DND-41 (cell line): ENCODE measurements at regions not wholly inside any gene's neighbourhood (a gene's known extent, or its start where the extent isn't known, plus 50 kb on each side); places are given as distances from the start of the nearest gene placed in this dataset.

Experiments
- ATAC-seq: fragments of 200-7000 bp; cut with Tn5 transposase; 3 replicates; pipeline ENCODE4 v1.9.1; 2021; ENCODE audit warnings: low read depth; ENCODE audit not compliant: insufficient read depth
- DNase-seq: peaks from one replicate; pipeline ENCODE4 v3.0.0-alpha.2; 2020
- H2AFZ ChIP-seq: 2 replicates; pipeline ENCODE4 v1.6.0; 2012; ENCODE audit warnings: low read depth, low read length
- H3K27ac ChIP-seq: 2 replicates; pipeline ENCODE4 v1.5.1; 2012; ENCODE audit warnings: low read length, inconsistent platforms
- H3K27me3 ChIP-seq: fragments of 200-600 bp; sonication (generic); 2 replicates; pipeline ENCODE4 v1.6.0; 2012; ENCODE audit warnings: low read length, mild to moderate bottlenecking, inconsistent platforms; ENCODE audit not compliant: insufficient read depth, poor library complexity
- H3K36me3 ChIP-seq: 2 replicates; pipeline ENCODE4 v1.5.1; 2012; ENCODE audit warnings: low read length, inconsistent platforms; ENCODE audit not compliant: insufficient read depth
- H3K4me1 ChIP-seq: 2 replicates; pipeline ENCODE4 v1.5.1; 2012; ENCODE audit warnings: mild to moderate bottlenecking, low read length; ENCODE audit not compliant: insufficient read depth
- H3K4me2 ChIP-seq: 2 replicates; pipeline ENCODE4 v1.6.0; 2012; ENCODE audit warnings: mild to moderate bottlenecking, moderate library complexity, low read length, inconsistent platforms; ENCODE audit not compliant: insufficient read depth
- H3K4me3 ChIP-seq, 2 experiments: fragments of 200-600 bp in 1 of 2; shearing (Covaris generic) in 1 of 2; 2 replicates each; pipeline ENCODE4 v1.5.1; 2012 to 2016; ENCODE audit warnings: inconsistent platforms in 2 of 2, low read length in 2 of 2, mild to moderate bottlenecking in 2 of 2, low read depth in 1 of 2, moderate library complexity in 1 of 2
- H3K79me2 ChIP-seq: 2 replicates; pipeline ENCODE4 v1.6.0; 2012; ENCODE audit warnings: low read length, inconsistent platforms; ENCODE audit not compliant: insufficient read depth
- H3K9ac ChIP-seq: 2 replicates; pipeline ENCODE4 v1.6.0; 2012; ENCODE audit warnings: low read depth, mild to moderate bottlenecking, inconsistent platforms, low read length, moderate library complexity
- H3K9me3 ChIP-seq: 2 replicates; pipeline ENCODE4 v1.5.1; 2012; ENCODE audit warnings: low read length, moderate library complexity, mild to moderate bottlenecking, inconsistent platforms; ENCODE audit not compliant: insufficient read depth, severe bottlenecking
- H4K20me1 ChIP-seq: 2 replicates; pipeline ENCODE4 v1.6.0; 2012; ENCODE audit warnings: low read length; ENCODE audit not compliant: insufficient read depth
- CTCF ChIP-seq: IDR thresholded peaks from 2 replicates; pipeline ENCODE4 v1.5.1; 2012; ENCODE audit warnings: borderline replicate concordance, low read length, moderate library complexity, mild to moderate bottlenecking; ENCODE audit not compliant: poor library complexity, severe bottlenecking; ENCODE audit errors: extremely low read depth
- EZH2 ChIP-seq: IDR thresholded peaks from 3 replicates; pipeline ENCODE4 v1.6.1; 2012; ENCODE audit warnings: borderline replicate concordance, low read depth, mild to moderate bottlenecking, moderate library complexity, low read length, inconsistent platforms; ENCODE audit not compliant: severe bottlenecking

DNA sequence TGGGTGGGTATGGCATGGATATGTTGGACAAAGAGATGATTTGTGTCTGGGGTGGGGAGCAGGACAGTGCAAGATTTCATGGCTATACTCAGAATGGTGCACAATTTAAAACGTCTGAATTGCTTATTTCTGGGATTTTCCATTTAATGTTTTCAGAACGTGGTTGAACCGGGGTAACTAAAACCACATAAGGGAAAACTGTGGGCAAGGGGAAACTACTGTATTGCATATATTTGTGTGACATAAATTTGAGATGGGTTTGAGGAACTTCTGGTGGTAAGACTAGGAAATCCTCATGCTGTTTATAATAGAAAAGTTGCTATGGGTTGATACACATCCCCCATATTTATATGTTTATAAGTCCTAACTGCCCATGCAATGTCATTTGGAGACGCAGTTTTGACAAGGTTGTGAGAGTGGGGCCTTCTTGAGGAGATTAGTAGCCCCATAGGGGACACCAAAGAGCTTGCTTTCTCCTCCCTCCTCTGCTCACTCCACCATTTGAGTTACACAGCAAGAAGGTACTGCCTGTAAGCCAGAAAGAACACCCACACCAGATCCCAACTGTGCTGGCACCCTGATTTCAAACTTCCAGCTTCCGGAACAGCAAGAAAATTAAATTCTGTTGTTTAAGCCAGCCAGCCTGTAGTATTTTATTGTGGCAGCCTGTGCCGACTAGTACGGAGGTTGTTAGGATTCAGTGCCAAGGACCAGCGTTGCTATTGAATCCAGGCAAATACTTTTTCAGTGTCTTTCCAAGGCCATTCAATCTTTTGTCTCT, 2118.9 kb downstream of the MAT2B start:
- H3K4me3 ChIP-seq, result no peak overlapping the region
- no peaks in the 10 kb centered on the region for H3K27me3 ChIP-seq
- ATAC-seq, result no peak
- no peaks in the 10 kb centered on the region for H3K36me3 ChIP-seq
- no peak for TF ChIP-seq CTCF
- TF ChIP-seq EZH2, result no peak
- H3K9me3 ChIP-seq, result peaks cover 3% of the 10 kb centered on the region
- no peak overlapping the region for H2AFZ ChIP-seq
- H3K9ac ChIP-seq, result no peak overlapping the region
- peaks cover 8% of the 10 kb centered on the region for H3K4me1 ChIP-seq
- no peak overlapping the region for H3K27ac ChIP-seq
- no peak overlapping the region for H3K4me2 ChIP-seq
- no peak for DNase-seq
- no peaks in the 10 kb centered on the region for H4K20me1 ChIP-seq
- H3K79me2 ChIP-seq, result no peaks in the 10 kb centered on the region

DNA sequence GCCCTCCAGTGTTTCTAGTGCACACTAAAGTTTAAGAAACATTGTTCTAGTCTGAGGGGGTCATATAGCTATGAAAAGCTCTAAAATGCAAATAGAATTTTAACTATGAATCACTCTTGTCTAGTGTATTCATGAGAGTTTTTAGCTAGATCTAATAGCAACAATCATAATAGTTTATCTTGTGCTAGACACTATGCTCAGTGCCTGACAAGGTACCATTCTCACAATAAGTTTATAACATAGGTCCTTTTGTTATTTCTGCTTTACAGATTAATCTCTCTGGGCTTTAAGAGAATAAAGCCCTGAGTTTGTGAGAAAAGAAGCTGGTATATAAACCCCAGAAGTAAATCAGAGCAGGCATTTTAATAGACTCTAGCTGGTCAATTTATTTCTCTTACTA, 2120.7 kb downstream of the MAT2B start:
- Histone ChIP-seq H3K36me3 (no peaks in the 10 kb centered on the region), H3K4me2 (no peak overlapping the region), H3K9ac (no peak overlapping the region), H3K9me3 (no peaks in the 10 kb centered on the region), H3K4me1 (peaks cover 18% of the 10 kb centered on the region), H3K79me2 (no peaks in the 10 kb centered on the region), H2AFZ (no peak overlapping the region), H3K27ac (no peak overlapping the region), H3K27me3 (no peaks in the 10 kb centered on the region), H4K20me1 (no peaks in the 10 kb centered on the region), H3K4me3 (no peak overlapping the region)
- TF ChIP-seq EZH2 (no peak), CTCF (no peak)
- DNase-seq, result no peak
- no peak for ATAC-seq

GRCh38 chr5:165627548-165628170, 2122.2 kb downstream of the MAT2B start:
- TF ChIP-seq CTCF (no peak), EZH2 (no peak)
- no peak overlapping the region for H3K9ac ChIP-seq
- no peaks in the 10 kb centered on the region for H3K27me3 ChIP-seq
- H4K20me1 ChIP-seq, result no peaks in the 10 kb centered on the region
- no peak overlapping the region for H3K4me3 ChIP-seq
- no peak overlapping the region for H2AFZ ChIP-seq
- peaks cover 18% of the 10 kb centered on the region for H3K4me1 ChIP-seq
- no peaks in the 10 kb centered on the region for H3K9me3 ChIP-seq
- H3K4me2 ChIP-seq, result no peak overlapping the region
- no peak for ATAC-seq
- no peak for DNase-seq
- no peaks in the 10 kb centered on the region for H3K36me3 ChIP-seq
- H3K79me2 ChIP-seq, result no peaks in the 10 kb centered on the region
- H3K27ac ChIP-seq, result no peak overlapping the region
